ENCODE measurements at regions not wholly inside any gene's neighbourhood (a gene's known extent, or its start where the extent isn't known, plus 50 kb on each side); places are given as distances from the start of the nearest gene placed in this dataset.

- Histone ChIP-seq H3K9me3 (peaks cover 0 to 20% (median 0%) of the 10 kb centered on the region in 11 donors), H3K4me1 (no peaks in the 10 kb centered on the region), H3K36me3 (no peaks in the 10 kb centered on the region), H3K27ac (no peak overlapping the region), H3K4me3 (no peak overlapping the region), H3K27me3 (no peaks in the 10 kb centered on the region)
- intact Hi-C loops (cut with DNase I): no loop called here
- no peak for ATAC-seq
- WGBS, 2 donors: 84 to 86% methylated on average over 1 of the region's 1 CpG
- no peak for DNase-seq
- TF ChIP-seq CTCF (IDR thresholded peaks at IDR 0.05): no peak
These were observed 116.9 kb upstream of the CHST15 start for GRCh38 chr10:124210263-124210662.

DNA sequence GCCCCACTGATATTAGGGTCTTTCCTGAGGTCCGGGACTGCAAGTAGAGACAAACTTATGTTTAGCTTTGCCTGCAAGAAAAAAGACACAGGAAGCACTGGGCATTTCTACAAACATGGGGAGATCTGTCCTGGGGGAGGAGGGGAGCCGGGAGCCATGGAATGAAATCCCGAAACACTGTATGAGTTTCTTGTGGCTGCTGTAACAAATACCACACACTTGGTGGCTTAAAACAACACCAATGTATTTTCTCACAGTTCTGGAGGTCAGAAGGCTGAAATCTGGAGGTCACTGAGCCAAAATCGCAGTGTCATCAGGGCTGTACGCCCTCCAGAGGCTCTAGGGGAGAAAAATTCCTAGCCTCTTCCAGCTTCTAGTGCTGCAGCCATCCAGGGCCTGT, 114.0 kb upstream of the CHST15 start:
- DNase-seq (no peak), ATAC-seq (no peak)
- Histone ChIP-seq H3K27ac (no peak overlapping the region), H3K4me1 (no peaks in the 10 kb centered on the region), H3K36me3 (no peaks in the 10 kb centered on the region), H3K9me3 (peaks cover 0 to 24% (median 0%) of the 10 kb centered on the region in 11 donors), H3K4me3 (no peak overlapping the region), H3K27me3 (no peaks in the 10 kb centered on the region)
- intact Hi-C loops (cut with DNase I): no loop called here
- TF ChIP-seq CTCF (IDR thresholded peaks at IDR 0.05): no peak
- 92% methylated on average over 5 of the region's 5 CpGs for WGBS, 2 donors

- Histone ChIP-seq H3K36me3 (no peaks in the 10 kb centered on the region), H3K4me1 (no peaks in the 10 kb centered on the region), H3K9me3 (peaks cover 0 to 20% (median 0%) of the 10 kb centered on the region in 11 donors), H3K4me3 (no peak overlapping the region), H3K27me3 (no peaks in the 10 kb centered on the region), H3K27ac (no peak overlapping the region)
- DNase-seq: no peak
- no peak for TF ChIP-seq CTCF (IDR thresholded peaks at IDR 0.05)
- 65 to 82% methylated on average over 4 of the region's 4 CpGs for WGBS, 2 donors
- intact Hi-C loops (cut with DNase I): no loop called here
- no peak for ATAC-seq
These were observed 113.2 kb upstream of the CHST15 start for GRCh38 chr10:124206616-124207015.

DNA sequence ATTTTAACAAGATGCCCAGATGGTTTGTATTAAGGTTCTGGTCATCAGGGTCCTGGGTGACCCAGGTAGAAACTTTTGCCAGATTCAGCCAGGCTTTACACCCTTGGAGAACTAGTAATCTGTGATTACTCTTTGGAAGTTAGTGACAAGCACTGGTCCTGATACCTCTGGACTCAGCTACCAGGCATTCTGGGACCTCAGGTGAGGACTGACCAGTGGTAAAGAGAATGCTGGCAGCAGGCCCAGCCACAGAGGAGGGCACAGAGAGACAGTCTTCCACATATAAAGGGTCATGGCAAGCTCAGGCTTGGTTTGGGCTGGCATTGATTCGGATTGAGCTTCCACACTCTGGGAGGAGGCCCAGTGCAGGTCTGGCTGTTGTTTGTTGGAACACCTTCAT, 112.0 kb upstream of the CHST15 start:
- no peak for DNase-seq
- no peak for TF ChIP-seq CTCF (IDR thresholded peaks at IDR 0.05)
- H3K36me3 ChIP-seq: no peaks in the 10 kb centered on the region
- H3K9me3 ChIP-seq: peaks cover 0 to 10% (median 0%) of the 10 kb centered on the region in 11 donors
- 92 to 97% methylated on average over 1 of the region's 1 CpG for WGBS, 2 donors
- H3K27ac ChIP-seq: no peak overlapping the region
- no peak overlapping the region for H3K4me3 ChIP-seq
- no peaks in the 10 kb centered on the region for H3K4me1 ChIP-seq
- no peaks in the 10 kb centered on the region for H3K27me3 ChIP-seq
- ATAC-seq: no peak
- intact Hi-C loops (cut with DNase I): no loop called here

Measured in heart right ventricle (tissue), 16 donors.